Adrenal gland (tissue), 5 donors: ENCODE measurements at regions not wholly inside any gene's neighbourhood (a gene's known extent, or its start where the extent isn't known, plus 50 kb on each side); places are given as distances from the start of the nearest gene placed in this dataset.

ENCODE experiments used
- CTCF ChIP-seq, 6 experiments: fragments of 450-650 bp in 4 of 6; fragments of 200-600 bp in 2 of 6; sonication (generic) in 1 of 6; IDR thresholded peaks; 1 replicate in 5 of 6; 2 replicates in 1 of 6; pipeline versions ENCODE4 v1.5.1 to v1.8.0; 2016 to 2021; ENCODE audit warnings: antibody characterized with exemption in 6 of 6, mild to moderate bottlenecking in 2 of 6, moderate library complexity in 1 of 6
- POLR2A ChIP-seq, 2 donors: fragments of 450-650 bp; IDR thresholded peaks; one replicate each; pipeline ENCODE4 v1.6.1; 2017; ENCODE audit warnings: antibody characterized with exemption in 2 of 2, mild to moderate bottlenecking in 2 of 2, moderate library complexity in 1 of 2
- donor health status: DM: no; HTN: no; CAD: no.

DNA sequence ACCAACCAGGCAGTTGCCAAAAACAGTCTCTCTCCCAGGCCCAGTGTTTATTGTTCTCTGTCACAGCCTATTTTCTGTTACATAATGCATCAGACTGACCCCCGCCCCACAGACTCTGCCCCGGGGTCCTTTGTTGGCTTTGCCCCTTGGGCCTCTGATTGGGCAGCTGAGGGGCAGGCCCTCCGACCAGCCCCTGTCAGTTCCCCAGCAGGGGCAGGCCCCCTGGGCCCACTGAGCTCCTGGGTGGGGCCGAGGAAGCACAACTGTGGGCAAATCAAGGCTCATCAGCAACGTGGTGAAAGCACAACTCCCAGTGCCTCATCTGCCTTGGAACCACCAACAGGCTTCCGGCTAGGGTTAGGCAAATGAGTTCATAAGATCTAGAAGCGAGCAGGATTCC lies 160.1 kb upstream of the MYCN start:
- TF ChIP-seq CTCF (IDR thresholded peaks at IDR 0.05) = no peak
- no peak for TF ChIP-seq POLR2A (IDR thresholded peaks at IDR 0.05)
